ENCODE measurements at regions not wholly inside any gene's neighbourhood (a gene's known extent, or its start where the extent isn't known, plus 50 kb on each side); places are given as distances from the start of the nearest gene placed in this dataset.
A peak's percentile ranks its signal among the peaks of the same experiment; 100 is the strongest.

- H3K9ac ChIP-seq (ENCODE audit: low read length): no peak overlapping the region
Observed at GRCh38 chr11:19345519-19345847, 104.7 kb upstream of the E2F8 start.

DNA sequence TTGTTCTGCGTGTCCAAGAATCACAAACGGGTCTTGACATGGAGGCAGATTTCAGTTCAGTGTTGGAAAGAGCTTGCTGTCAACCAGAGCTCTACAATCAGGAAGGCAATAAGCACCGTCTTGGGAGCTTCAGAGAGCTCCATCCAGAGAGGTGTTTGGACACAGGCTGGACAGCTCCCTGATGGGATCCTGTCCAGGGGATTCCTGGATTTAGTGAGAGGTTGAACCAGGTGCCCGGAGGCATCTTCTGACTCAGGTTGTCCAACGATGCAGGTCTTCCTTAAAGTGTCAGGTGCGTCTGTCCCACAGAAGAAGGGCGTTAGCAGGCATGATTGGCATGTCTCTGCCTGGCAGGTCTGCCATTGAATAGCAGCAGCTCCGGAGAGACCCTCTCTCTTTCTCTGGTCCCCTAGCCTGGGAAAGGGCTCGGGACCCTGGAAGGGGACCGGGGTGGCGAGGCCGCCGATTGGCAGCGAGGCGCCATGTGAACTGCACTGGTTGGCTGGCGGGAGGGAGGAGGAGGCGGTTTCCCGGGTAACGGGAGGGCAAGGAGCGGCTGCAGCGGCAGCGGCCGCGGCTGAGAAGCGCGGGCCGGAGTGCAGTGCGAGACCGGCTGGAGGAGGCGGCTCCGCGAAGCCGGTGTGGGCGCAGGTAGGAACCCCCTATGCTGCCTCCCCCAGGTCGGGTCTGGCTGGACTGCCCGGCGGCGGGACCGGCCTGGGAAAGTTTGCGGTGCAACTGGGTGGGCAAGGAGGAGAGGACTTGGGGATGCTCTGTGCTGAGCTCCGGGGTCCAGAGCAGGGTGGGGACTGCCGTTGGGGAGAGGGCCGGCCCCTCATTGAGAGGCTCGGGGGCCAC, 104.1 kb upstream of the E2F8 start:
- Histone ChIP-seq H3K27ac (ENCODE audit: low read depth, low read length) (no peak overlapping the region), H3K4me1 (ENCODE audit: insufficient read depth, low read length) (peaks cover 12% of the 10 kb centered on the region), H4K20me1 (ENCODE audit: insufficient read depth, low read length) (no peaks in the 10 kb centered on the region), H3K9me3 (ENCODE audit: insufficient read depth, low read depth, low read length) (no peaks in the 10 kb centered on the region), H3K9ac (ENCODE audit: low read length) (no peak overlapping the region), H3K27me3 (ENCODE audit: insufficient read depth, low read length) (peaks cover 91% of the 10 kb centered on the region), H3K4me2 (ENCODE audit: low read length) (peak overlapping the region; percentile 81), H2AFZ (ENCODE audit: low read depth, low read length) (no peak overlapping the region), H3K4me3 (ENCODE audit: insufficient read depth, low read depth, low read length) (no peak overlapping the region), H3K79me2 (ENCODE audit: insufficient read depth, low read length) (no peaks in the 10 kb centered on the region), H3K36me3 (ENCODE audit: insufficient read depth, low read length) (no peaks in the 10 kb centered on the region)
- Mint-ChIP-seq H3K27me3 (ENCODE audit: low read depth, unreplicated experiment) (peaks cover 92% of the 10 kb centered on the region), H3K4me3 (ENCODE audit: unreplicated experiment) (peak overlapping the region; percentile 71), H3K27ac (ENCODE audit: unreplicated experiment) (no peak overlapping the region), H3K9me3 (ENCODE audit: unreplicated experiment) (no peaks in the 10 kb centered on the region), H3K4me1 (ENCODE audit: low read depth, unreplicated experiment) (peaks cover 5% of the 10 kb centered on the region), H3K36me3 (ENCODE audit: low read depth, unreplicated experiment) (no peaks in the 10 kb centered on the region)
- TF ChIP-seq CTCF (IDR thresholded peaks at IDR 0.05; ENCODE audit: insufficient read depth, low read depth, low read length): no peak
- TF ChIP-seq EZH2 (IDR thresholded peaks at IDR 0.05; ENCODE audit: insufficient read depth, low read length): peak; percentile 30
- no peak for FAIRE-seq
- DNase-seq (ENCODE audit: low read depth): no peak

More at GRCh38 chr11:19345519-19345847, 104.7 kb upstream of the E2F8 start:
- peak overlapping the region; percentile 72 for H3K4me3 Mint-ChIP-seq (ENCODE audit: unreplicated experiment)
- H3K27me3 Mint-ChIP-seq (ENCODE audit: low read depth, unreplicated experiment): peaks cover 93% of the 10 kb centered on the region
- no peak for FAIRE-seq
- TF ChIP-seq CTCF (IDR thresholded peaks at IDR 0.05; ENCODE audit: insufficient read depth, low read depth, low read length): no peak
- TF ChIP-seq EZH2 (IDR thresholded peaks at IDR 0.05; ENCODE audit: insufficient read depth, low read length): peak; percentile 48
- DNase-seq (ENCODE audit: low read depth): no peak
- H3K27ac Mint-ChIP-seq (ENCODE audit: unreplicated experiment): no peak overlapping the region
- Histone ChIP-seq H3K4me3 (ENCODE audit: insufficient read depth, low read depth, low read length) (peak overlapping the region; percentile 27), H3K9me3 (ENCODE audit: insufficient read depth, low read depth, low read length) (no peaks in the 10 kb centered on the region), H3K4me2 (ENCODE audit: low read length) (peak overlapping the region; percentile 81), H3K27me3 (ENCODE audit: insufficient read depth, low read length) (peaks cover 92% of the 10 kb centered on the region), H3K79me2 (ENCODE audit: insufficient read depth, low read length) (no peaks in the 10 kb centered on the region), H3K36me3 (ENCODE audit: insufficient read depth, low read length) (no peaks in the 10 kb centered on the region), H2AFZ (ENCODE audit: low read depth, low read length) (no peak overlapping the region), H4K20me1 (ENCODE audit: insufficient read depth, low read length) (no peaks in the 10 kb centered on the region), H3K27ac (ENCODE audit: low read depth, low read length) (no peak overlapping the region), H3K4me1 (ENCODE audit: insufficient read depth, low read length) (peaks cover 12% of the 10 kb centered on the region)
- no peaks in the 10 kb centered on the region for H3K9me3 Mint-ChIP-seq (ENCODE audit: unreplicated experiment)
- H3K36me3 Mint-ChIP-seq (ENCODE audit: low read depth, unreplicated experiment): no peaks in the 10 kb centered on the region
- peaks cover 5% of the 10 kb centered on the region for H3K4me1 Mint-ChIP-seq (ENCODE audit: low read depth, unreplicated experiment)

DNA sequence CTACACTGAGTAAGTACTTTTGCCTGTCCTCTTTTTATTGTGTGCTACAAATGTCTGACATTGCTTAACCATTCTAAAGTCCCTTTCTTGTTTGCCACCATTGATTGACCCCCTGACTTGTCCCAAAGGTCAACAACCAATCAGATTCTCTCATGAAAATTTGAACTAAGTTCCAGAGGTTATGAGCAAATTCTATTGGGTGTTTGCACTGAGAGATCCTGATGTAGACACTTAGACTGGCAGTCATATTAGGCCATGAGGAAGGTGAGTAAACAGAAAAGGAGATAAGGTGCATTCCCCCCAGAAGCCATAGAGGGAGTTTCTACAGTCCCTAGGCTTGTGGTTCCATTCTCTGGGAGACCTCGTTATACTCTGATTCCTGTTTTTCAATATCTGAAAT, 101.3 kb upstream of the E2F8 start:
- TF ChIP-seq EZH2 (IDR thresholded peaks at IDR 0.05; ENCODE audit: insufficient read depth, low read length): no peak
- TF ChIP-seq CTCF (IDR thresholded peaks at IDR 0.05; ENCODE audit: insufficient read depth, low read depth, low read length): no peak
- no peak overlapping the region for H2AFZ ChIP-seq (ENCODE audit: low read depth, low read length)
- H3K27ac ChIP-seq (ENCODE audit: low read depth, low read length): no peak overlapping the region
- H4K20me1 ChIP-seq (ENCODE audit: insufficient read depth, low read length): no peaks in the 10 kb centered on the region
- H3K79me2 ChIP-seq (ENCODE audit: insufficient read depth, low read length): no peaks in the 10 kb centered on the region
- H3K4me2 ChIP-seq (ENCODE audit: low read length): no peak overlapping the region
- H3K4me1 Mint-ChIP-seq (ENCODE audit: low read depth, unreplicated experiment): peaks cover 5% of the 10 kb centered on the region
- no peak for FAIRE-seq
- H3K4me1 ChIP-seq (ENCODE audit: insufficient read depth, low read length): peaks cover 12% of the 10 kb centered on the region
- DNase-seq (ENCODE audit: low read depth): no peak
- no peaks in the 10 kb centered on the region for H3K9me3 ChIP-seq (ENCODE audit: insufficient read depth, low read depth, low read length)
- no peak overlapping the region for H3K4me3 Mint-ChIP-seq (ENCODE audit: unreplicated experiment)
- H3K9me3 Mint-ChIP-seq (ENCODE audit: unreplicated experiment): no peaks in the 10 kb centered on the region
- no peaks in the 10 kb centered on the region for H3K36me3 ChIP-seq (ENCODE audit: insufficient read depth, low read length)
- H3K27me3 Mint-ChIP-seq (ENCODE audit: low read depth, unreplicated experiment): peaks cover 91% of the 10 kb centered on the region
- no peaks in the 10 kb centered on the region for H3K36me3 Mint-ChIP-seq (ENCODE audit: low read depth, unreplicated experiment)
- peaks cover 84% of the 10 kb centered on the region for H3K27me3 ChIP-seq (ENCODE audit: insufficient read depth, low read length)
- no peak overlapping the region for H3K4me3 ChIP-seq (ENCODE audit: insufficient read depth, low read depth, low read length)
- no peak overlapping the region for H3K9ac ChIP-seq (ENCODE audit: low read length)
- H3K27ac Mint-ChIP-seq (ENCODE audit: unreplicated experiment): no peak overlapping the region
